Karpas-422 (cell line): ENCODE measurements at regions not wholly inside any gene's neighbourhood (a gene's known extent, or its start where the extent isn't known, plus 50 kb on each side); places are given as distances from the start of the nearest gene placed in this dataset.

Source experiments
- DNase-seq: peaks from one replicate; pipeline ENCODE4 v3.0.0-alpha.2; 2015
- H2AFZ ChIP-seq: fragments of 200-600 bp; sonication (generic); 2 replicates; pipeline ENCODE4 v1.6.1; 2014; ENCODE audit warnings: antibody characterized with exemption, low read length, mixed read lengths
- H3K27ac ChIP-seq: fragments of 200-600 bp; sonication (generic); 2 replicates; pipeline ENCODE4 v1.5.1; 2014; ENCODE audit warnings: mild to moderate bottlenecking, low read length, moderate library complexity
- H3K27me3 ChIP-seq: fragments of 200-600 bp; sonication (generic); 2 replicates; pipeline ENCODE4 v1.6.1; 2014; ENCODE audit warnings: low read length, mixed read lengths
- H3K36me3 ChIP-seq: fragments of 200-600 bp; sonication (generic); 2 replicates; pipeline ENCODE4 v1.6.1; 2014; ENCODE audit warnings: low read length, mixed read lengths; ENCODE audit not compliant: insufficient read depth
- H3K4me1 ChIP-seq: fragments of 200-600 bp; sonication (generic); 2 replicates; pipeline ENCODE4 v1.6.1; 2014; ENCODE audit warnings: mild to moderate bottlenecking, low read length, mixed read lengths
- H3K4me2 ChIP-seq: fragments of 200-600 bp; sonication (generic); 2 replicates; pipeline ENCODE4 v1.6.1; 2014; ENCODE audit warnings: low read length, low read depth, mild to moderate bottlenecking; ENCODE audit not compliant: poor library complexity, severe bottlenecking
- H3K4me3 ChIP-seq: fragments of 200-600 bp; sonication (generic); 2 replicates; pipeline ENCODE4 v1.5.1; 2014; ENCODE audit warnings: mild to moderate bottlenecking, antibody characterized with exemption, low read length, mixed read lengths
- H3K79me2 ChIP-seq: fragments of 200-600 bp; sonication (generic); 2 replicates; pipeline ENCODE4 v1.6.1; 2014; ENCODE audit warnings: mild to moderate bottlenecking, low read length, mixed read lengths
- H3K9ac ChIP-seq: fragments of 200-600 bp; sonication (generic); 2 replicates; pipeline ENCODE4 v1.6.0; 2014; ENCODE audit warnings: low read length
- H3K9me2 ChIP-seq: fragments of 200-600 bp; sonication (generic), shearing (Covaris generic); replicated peaks from 2 replicates; pipeline ENCODE4 v1.6.0; 2014; ENCODE audit warnings: mild to moderate bottlenecking, low read length, moderate library complexity; ENCODE audit not compliant: insufficient read depth
- H3K9me3 ChIP-seq: fragments of 300-700, 200-600 bp; sonication (generic); 2 replicates; pipeline ENCODE4 v1.6.1; 2014; ENCODE audit warnings: low read length, mixed read lengths
- H4K20me1 ChIP-seq: fragments of 200-600 bp; sonication (generic); 2 replicates; pipeline ENCODE4 v1.6.1; 2014; ENCODE audit warnings: mild to moderate bottlenecking, antibody characterized with exemption, low read length, low read depth; ENCODE audit not compliant: insufficient read depth

DNA sequence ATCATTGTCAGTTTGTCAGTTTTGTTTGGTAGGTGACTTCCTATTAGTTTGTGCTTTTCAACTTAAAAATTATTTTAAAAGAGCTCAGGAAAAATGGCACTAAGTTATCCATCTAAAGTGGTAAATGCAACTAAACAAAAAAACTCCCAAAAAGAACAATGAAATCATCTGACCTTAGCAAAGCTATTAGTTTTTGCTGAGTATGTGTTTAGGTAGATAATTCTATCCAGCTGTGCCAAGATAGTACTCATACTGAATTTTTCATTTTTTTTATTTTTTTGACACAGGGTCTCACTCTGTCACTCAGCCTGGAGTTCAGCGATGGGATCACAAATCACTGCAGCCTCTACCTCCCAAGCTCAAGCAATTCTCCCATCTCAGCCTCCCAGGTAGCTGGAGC is 645.3 kb downstream of the TBC1D4 start:
- H4K20me1 ChIP-seq = no peaks in the 10 kb centered on the region

DNA sequence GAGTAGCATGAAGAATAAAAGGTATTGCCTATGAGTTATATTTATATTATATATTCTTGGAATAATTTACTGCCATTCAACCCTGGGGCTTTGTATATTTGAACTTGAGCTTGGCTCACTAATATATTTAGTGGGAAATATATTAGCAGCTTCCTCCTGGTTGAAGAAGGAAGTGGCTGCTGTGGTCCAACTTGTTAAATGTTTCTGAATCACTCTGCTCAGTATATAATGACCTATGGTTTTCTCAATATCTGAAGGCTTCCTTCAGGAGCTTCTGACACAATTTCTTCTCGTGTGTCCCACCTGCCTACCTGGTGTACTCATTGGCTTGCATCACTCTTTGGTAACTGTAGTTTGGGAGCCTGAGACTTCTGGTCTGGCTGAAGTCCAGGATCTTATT is 646.4 kb downstream of the TBC1D4 start:
- Histone ChIP-seq H3K4me1 (no peaks in the 10 kb centered on the region), H3K27me3 (no peaks in the 10 kb centered on the region), H3K9ac (no peak overlapping the region), H3K9me2 (no peaks in the 10 kb centered on the region), H4K20me1 (no peaks in the 10 kb centered on the region), H3K4me3 (no peak overlapping the region), H3K79me2 (no peaks in the 10 kb centered on the region), H3K36me3 (no peaks in the 10 kb centered on the region), H3K27ac (no peak overlapping the region), H2AFZ (no peak overlapping the region), H3K9me3 (no peaks in the 10 kb centered on the region), H3K4me2 (no peak overlapping the region)
- no peak for DNase-seq

More for the DNA sequence above, 645.3 kb downstream of the TBC1D4 start:
- Histone ChIP-seq H3K9me3 (no peaks in the 10 kb centered on the region), H3K4me1 (no peaks in the 10 kb centered on the region), H3K27ac (no peak overlapping the region), H3K4me2 (no peak overlapping the region), H3K27me3 (no peaks in the 10 kb centered on the region), H3K9ac (no peak overlapping the region), H3K36me3 (no peaks in the 10 kb centered on the region), H3K4me3 (no peak overlapping the region), H2AFZ (no peak overlapping the region), H3K9me2 (no peaks in the 10 kb centered on the region), H3K79me2 (no peaks in the 10 kb centered on the region)
- DNase-seq = no peak

DNA sequence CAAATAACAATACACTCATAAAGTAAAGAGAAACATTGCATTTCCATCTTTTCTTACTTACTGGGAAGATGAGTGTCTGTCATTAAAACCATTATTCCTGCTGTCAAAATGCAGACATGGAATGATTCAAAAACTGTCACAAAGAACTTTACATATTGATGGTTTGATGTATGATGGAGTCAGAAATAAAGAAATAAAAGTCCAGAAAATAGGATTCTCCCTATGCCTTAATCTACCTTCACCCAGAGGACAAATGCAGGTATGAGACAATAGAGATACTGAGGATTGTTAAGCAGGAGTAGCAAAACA is 656.1 kb downstream of the TBC1D4 start:
- H3K9ac ChIP-seq = no peak overlapping the region
- no peak overlapping the region for H3K4me2 ChIP-seq

DNA sequence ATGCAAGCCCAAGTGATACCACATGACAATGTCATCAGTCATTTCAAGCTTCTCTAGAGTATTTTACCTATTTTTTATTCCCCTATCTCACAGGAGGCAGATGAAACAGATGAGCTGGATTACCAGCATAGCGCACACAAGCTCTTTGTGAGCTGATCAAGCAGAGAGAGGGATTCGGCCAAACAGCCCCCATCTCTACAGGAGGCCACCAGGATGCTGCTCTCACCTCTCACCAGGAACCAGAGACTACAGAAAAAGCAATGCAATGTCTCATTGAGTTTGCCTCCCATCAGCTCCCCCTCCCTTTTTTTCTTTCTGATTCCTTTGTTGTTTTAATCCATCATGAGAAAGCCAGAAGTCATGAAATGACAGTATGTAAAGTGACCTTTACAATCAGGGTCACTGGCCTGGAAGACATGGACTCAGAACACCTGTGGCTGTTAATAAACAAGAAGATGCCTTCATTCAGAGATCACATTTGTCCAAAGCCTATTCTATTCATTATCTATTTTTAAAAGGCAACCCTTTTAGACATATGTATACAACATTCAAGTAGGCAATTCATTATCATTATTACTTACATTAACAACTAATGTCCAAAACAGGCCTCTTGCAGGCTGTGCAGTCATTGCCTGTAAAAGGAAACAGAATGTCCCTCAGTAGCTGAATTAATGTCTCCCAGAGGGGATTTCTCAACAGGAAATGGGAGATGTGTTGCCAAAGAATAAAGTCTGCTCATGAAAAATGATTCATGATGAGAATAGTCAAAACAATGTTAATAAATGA is 656.6 kb downstream of the TBC1D4 start:
- H2AFZ ChIP-seq = no peak overlapping the region
- H3K36me3 ChIP-seq = no peaks in the 10 kb centered on the region
- no peaks in the 10 kb centered on the region for H3K4me1 ChIP-seq
- H3K27me3 ChIP-seq = no peaks in the 10 kb centered on the region
- no peaks in the 10 kb centered on the region for H3K9me2 ChIP-seq
- H3K4me2 ChIP-seq = no peak overlapping the region
- no peak overlapping the region for H3K4me3 ChIP-seq
- H3K9me3 ChIP-seq = no peaks in the 10 kb centered on the region
- H3K9ac ChIP-seq = no peak overlapping the region
- no peaks in the 10 kb centered on the region for H3K79me2 ChIP-seq
- no peak for DNase-seq
- no peaks in the 10 kb centered on the region for H4K20me1 ChIP-seq
- no peak overlapping the region for H3K27ac ChIP-seq

More for the DNA sequence above, 656.1 kb downstream of the TBC1D4 start:
- Histone ChIP-seq H3K4me1 (no peaks in the 10 kb centered on the region), H3K36me3 (no peaks in the 10 kb centered on the region), H3K27ac (no peak overlapping the region), H3K9me3 (no peaks in the 10 kb centered on the region), H3K4me3 (no peak overlapping the region), H4K20me1 (no peaks in the 10 kb centered on the region), H3K79me2 (no peaks in the 10 kb centered on the region), H2AFZ (no peak overlapping the region), H3K27me3 (no peaks in the 10 kb centered on the region), H3K9me2 (no peaks in the 10 kb centered on the region)
- DNase-seq = no peak

DNA sequence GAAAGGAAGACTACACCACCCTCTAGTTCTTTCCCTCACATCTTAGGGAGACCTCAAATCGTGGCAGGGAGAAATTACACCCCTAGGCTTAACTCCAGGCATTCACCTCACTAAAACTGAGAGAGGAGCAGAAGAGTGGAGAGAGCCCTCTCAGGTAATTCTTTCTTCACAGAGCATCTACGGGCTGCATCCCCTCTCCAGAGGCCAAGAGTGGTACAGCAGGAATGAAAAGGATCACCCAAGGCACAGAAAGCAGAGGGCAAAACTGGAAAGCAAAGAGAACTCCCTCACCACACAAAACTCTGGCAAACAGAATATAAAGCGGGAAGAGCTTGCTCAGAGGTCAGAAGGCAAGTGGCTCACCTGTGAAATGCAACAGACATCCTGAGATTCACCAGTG is 661.2 kb downstream of the TBC1D4 start:
- H3K27ac ChIP-seq = no peak overlapping the region
- H3K4me3 ChIP-seq = no peak overlapping the region
- H3K79me2 ChIP-seq = no peaks in the 10 kb centered on the region

DNA sequence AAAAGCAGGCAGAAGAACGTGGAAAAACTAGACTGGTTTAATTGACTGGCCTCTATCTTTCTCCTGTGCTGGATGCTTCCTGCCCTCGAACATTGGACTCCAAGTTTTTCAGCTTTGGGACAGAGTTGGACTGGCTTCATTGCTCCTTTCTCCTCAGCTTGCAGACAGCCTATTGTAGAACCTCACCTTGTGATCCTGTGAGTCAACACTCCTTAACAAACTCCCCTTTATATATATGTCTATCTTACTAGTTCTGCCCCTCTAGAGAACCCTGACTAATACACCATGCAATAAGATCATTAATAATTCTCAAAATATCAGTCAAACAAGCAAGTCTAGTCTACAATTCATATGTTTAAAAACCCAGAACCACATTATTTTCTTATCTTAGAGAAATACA is 662.4 kb downstream of the TBC1D4 start:
- Histone ChIP-seq H3K27ac (no peak overlapping the region), H2AFZ (no peak overlapping the region), H3K9me2 (no peaks in the 10 kb centered on the region), H3K4me3 (no peak overlapping the region), H3K9ac (no peak overlapping the region), H4K20me1 (no peaks in the 10 kb centered on the region), H3K36me3 (no peaks in the 10 kb centered on the region), H3K9me3 (no peaks in the 10 kb centered on the region), H3K27me3 (no peaks in the 10 kb centered on the region), H3K4me1 (no peaks in the 10 kb centered on the region), H3K4me2 (no peak overlapping the region), H3K79me2 (no peaks in the 10 kb centered on the region)
- DNase-seq = no peak

More for the DNA sequence above, 661.2 kb downstream of the TBC1D4 start:
- Histone ChIP-seq H4K20me1 (no peaks in the 10 kb centered on the region), H3K9me2 (no peaks in the 10 kb centered on the region), H3K9ac (no peak overlapping the region), H3K36me3 (no peaks in the 10 kb centered on the region), H3K4me1 (no peaks in the 10 kb centered on the region), H2AFZ (no peak overlapping the region), H3K27me3 (no peaks in the 10 kb centered on the region), H3K4me2 (no peak overlapping the region), H3K9me3 (no peaks in the 10 kb centered on the region)
- no peak for DNase-seq

DNA sequence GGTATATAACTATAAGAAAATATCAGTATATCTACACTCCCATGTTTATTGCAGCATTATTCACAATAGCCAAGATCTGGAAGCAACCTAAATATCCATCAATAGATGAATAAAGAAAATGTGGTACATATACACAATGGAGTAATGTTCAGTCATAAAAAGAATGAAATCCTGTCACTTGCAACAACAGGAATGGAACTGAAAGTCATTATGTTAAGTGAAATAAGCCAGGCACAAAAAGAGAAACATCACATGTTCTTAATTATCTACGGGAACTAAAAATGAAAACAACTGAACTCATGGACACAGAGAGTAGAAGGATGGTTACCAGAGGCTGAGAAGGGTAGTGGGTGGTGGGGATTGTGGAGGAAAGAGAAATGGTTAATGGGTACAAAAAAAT is 665.2 kb downstream of the TBC1D4 start:
- Histone ChIP-seq H3K36me3 (no peaks in the 10 kb centered on the region), H3K27ac (no peak overlapping the region), H3K79me2 (no peaks in the 10 kb centered on the region), H3K9me3 (no peaks in the 10 kb centered on the region), H3K4me2 (no peak overlapping the region), H3K9me2 (no peaks in the 10 kb centered on the region), H3K4me3 (no peak overlapping the region), H3K9ac (no peak overlapping the region), H3K4me1 (no peaks in the 10 kb centered on the region), H2AFZ (no peak overlapping the region), H4K20me1 (no peaks in the 10 kb centered on the region), H3K27me3 (no peaks in the 10 kb centered on the region)
- DNase-seq = no peak

DNA sequence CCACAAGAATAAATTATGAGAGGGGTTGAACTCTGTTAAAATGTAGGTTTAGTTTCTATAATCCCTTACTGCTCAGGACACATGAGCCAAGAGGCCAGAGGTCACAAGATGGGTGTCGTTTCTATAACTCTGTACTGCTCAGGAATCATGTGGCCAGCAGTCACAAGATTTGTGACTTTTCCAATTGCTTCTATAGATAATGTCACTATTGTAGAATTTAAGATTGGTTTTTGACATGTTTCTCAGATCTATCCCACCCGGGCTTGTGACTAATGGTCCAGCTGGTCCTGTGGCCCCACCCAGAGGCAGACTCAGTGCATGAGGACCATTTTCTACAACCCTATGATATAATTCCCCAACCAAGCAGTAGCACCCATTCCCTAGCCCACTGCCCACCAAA is 662.0 kb upstream of the KLF12 start:
- H4K20me1 ChIP-seq = no peaks in the 10 kb centered on the region
- no peaks in the 10 kb centered on the region for H3K36me3 ChIP-seq

More for the DNA sequence above, 662.0 kb upstream of the KLF12 start:
- no peak for DNase-seq
- Histone ChIP-seq H3K4me2 (no peak overlapping the region), H3K9me3 (no peaks in the 10 kb centered on the region), H3K79me2 (no peaks in the 10 kb centered on the region), H2AFZ (no peak overlapping the region), H3K4me3 (no peak overlapping the region), H3K27ac (no peak overlapping the region), H3K9ac (no peak overlapping the region), H3K27me3 (no peaks in the 10 kb centered on the region), H3K4me1 (no peaks in the 10 kb centered on the region), H3K9me2 (no peaks in the 10 kb centered on the region)
